ENCODE measurements at regions not wholly inside any gene's neighbourhood (a gene's known extent, or its start where the extent isn't known, plus 50 kb on each side); places are given as distances from the start of the nearest gene placed in this dataset.

GRCh38 chr7:153532326-153532725, 519.9 kb upstream of the DPP6 start:
- no peak overlapping the region for H4K5ac ChIP-seq (ENCODE audit: low read depth, low read length)
- H3K27me3 ChIP-seq (ENCODE audit: control insufficient read depth, insufficient read depth, low read length) = no peaks in the 10 kb centered on the region
- H2BK5ac ChIP-seq (ENCODE audit: low read depth, low read length, poor library complexity, severe bottlenecking) = no peak overlapping the region
- DNase-seq (no peak), ATAC-seq (ENCODE audit: low read depth) (no peak)
- peaks cover 23% of the 10 kb centered on the region for H3K9me3 ChIP-seq (ENCODE audit: control insufficient read depth, insufficient read depth, low read length)
- H4K8ac ChIP-seq (ENCODE audit: low read depth in 2 of 2, low read length in 2 of 2) = no peak overlapping the region
- H3K4me1 ChIP-seq (ENCODE audit: control insufficient read depth, insufficient read depth, low read length) = no peaks in the 10 kb centered on the region
- no peak overlapping the region for H3K27ac ChIP-seq (ENCODE audit: insufficient read depth, low read length)
- no peak overlapping the region for H3K4me2 ChIP-seq (ENCODE audit: low read depth, low read length)
- no peak for TF ChIP-seq CTCF (conservative IDR thresholded peaks at IDR 0.05; ENCODE audit: low read depth, low read length)
- no peak for TF ChIP-seq CEBPB (IDR thresholded peaks at IDR 0.05; ENCODE audit: low read depth, low read length)
- TF ChIP-seq RAD21 (IDR thresholded peaks at IDR 0.05; ENCODE audit: low read length) = no peak
- TF ChIP-seq RFX5 (IDR thresholded peaks at IDR 0.05; ENCODE audit: low read depth, low read length) = no peak
- TF ChIP-seq POLR2A (IDR thresholded peaks at IDR 0.05; ENCODE audit: low read depth, low read length) = no peak
- TF ChIP-seq ELK1 (IDR thresholded peaks at IDR 0.05; ENCODE audit: borderline replicate concordance, low read depth, low read length) = no peak
- TF ChIP-seq NFE2L2 (IDR thresholded peaks at IDR 0.05; ENCODE audit: low read depth, low read length) = no peak
- no peak for TF ChIP-seq MAFK (IDR thresholded peaks at IDR 0.05; ENCODE audit: low read depth, low read length)
- no peak for TF ChIP-seq CHD1 (IDR thresholded peaks at IDR 0.05; ENCODE audit: low read depth, low read length)
- no peak overlapping the region for H2BK120ac ChIP-seq (ENCODE audit: low read depth, low read length)
- H3K18ac ChIP-seq (ENCODE audit: low read depth, low read length) = no peak overlapping the region
- H3K4me3 ChIP-seq (ENCODE audit: insufficient read depth, low read depth, low read length) = no peak overlapping the region
- WGBS, 2 experiments (ENCODE audit: extremely low coverage in 2 of 2, insufficient read length in 1 of 2) = no CpG with 5 or more reads among the region's 2 CpGs
- no peaks in the 10 kb centered on the region for H3K9me1 ChIP-seq (ENCODE audit: insufficient read depth, low read length)
- H2BK15ac ChIP-seq (ENCODE audit: low read depth, low read length) = no peak overlapping the region
- no peak overlapping the region for H3K56ac ChIP-seq (ENCODE audit: extremely low read depth, insufficient read depth, low read length)
- ChIA-PET CTCF (no interaction called here), POLR2A (ENCODE audit: unreplicated experiment) (no interaction called here)
- intact Hi-C loops (cut with micrococcal nuclease) (no loop called here), in situ Hi-C loops (cut with MboI; ENCODE audit: low sequenced_read_pairs) (no loop called here), dilution Hi-C loops (cut with HindIII; ENCODE audit: low sequenced_read_pairs, unreplicated experiment) (no loop called here)
- no peak overlapping the region for H4K91ac ChIP-seq (ENCODE audit: insufficient read depth, low read depth, low read length)
- H2AFZ ChIP-seq (replicated peaks; ENCODE audit: low read length, poor library complexity) = no peak overlapping the region
- no peaks in the 10 kb centered on the region for H3K36me3 ChIP-seq (ENCODE audit: control insufficient read depth, insufficient read depth, low read length)
- no peak overlapping the region for H2AK9ac ChIP-seq (replicated peaks; ENCODE audit: low read depth, low read length, poor library complexity)
- no peak overlapping the region for H3K23ac ChIP-seq (ENCODE audit: low read depth, low read length)
- H2AK5ac ChIP-seq (ENCODE audit: low read depth, low read length) = no peak overlapping the region
- no peak overlapping the region for H3K14ac ChIP-seq (replicated peaks; ENCODE audit: low read depth, low read length)
- H2BK20ac ChIP-seq (ENCODE audit: low read depth, low read length) = no peak overlapping the region
- BruUV-seq (replicated peaks) = no TSS peak
- no peaks in the 10 kb centered on the region for H3K79me1 ChIP-seq (ENCODE audit: low read depth in 1 of 2, low read length in 2 of 2)
- no peak overlapping the region for H3K9ac ChIP-seq (ENCODE audit: low read depth, low read length)
- no peaks in the 10 kb centered on the region for H4K20me1 ChIP-seq (ENCODE audit: insufficient read depth, low read length)
- no peak overlapping the region for H3K4ac ChIP-seq (ENCODE audit: low read depth, low read length)
